Testis (tissue), 2 donors: ENCODE measurements at regions not wholly inside any gene's neighbourhood (a gene's known extent, or its start where the extent isn't known, plus 50 kb on each side); places are given as distances from the start of the nearest gene placed in this dataset.

ENCODE experiments used
- CTCF ChIP-seq, 3 experiments: fragments of 450-650 bp in 2 of 3; fragments of 200-600 bp in 1 of 3; sonication (generic) in 1 of 3; IDR thresholded peaks; one replicate each; pipeline ENCODE4 v1.5.1; 2016 to 2019; ENCODE audit warnings: antibody characterized with exemption in 3 of 3, mild to moderate bottlenecking in 2 of 3, moderate library complexity in 1 of 3
- POLR2A ChIP-seq: fragments of 450-650 bp; IDR thresholded peaks from one replicate; pipeline ENCODE4 v1.6.1; 2017; ENCODE audit warnings: antibody characterized with exemption, mild to moderate bottlenecking, moderate library complexity

- TF ChIP-seq CTCF (IDR thresholded peaks at IDR 0.05) = no peak
- no peak for TF ChIP-seq POLR2A
These were observed 259.9 kb downstream of the TBC1D4 start for GRCh38 chr13:75222031-75222430.
